C4-2B (cell line): ENCODE measurements at regions not wholly inside any gene's neighbourhood (a gene's known extent, or its start where the extent isn't known, plus 50 kb on each side); places are given as distances from the start of the nearest gene placed in this dataset.
"Not testable (repeated sequence)": the region's sequence is repeated elsewhere in the genome, so short reads cannot be mapped to it uniquely, and the experiment has no call there.

Experiments
- H3K27ac ChIP-seq: fragments of 450-650 bp; 2 replicates; pipeline ENCODE4 v1.5.1; 2017
- CTCF ChIP-seq: fragments of 450-650 bp; conservative IDR thresholded peaks from 2 replicates; pipeline ENCODE4 v1.5.1; 2017; ENCODE audit warnings: mild to moderate bottlenecking
- ZFX ChIP-seq: fragments of 450-650 bp; IDR thresholded peaks from 2 replicates; pipeline ENCODE4 v1.6.1; 2017

GRCh38 chr10:6795541-6795940, 215.5 kb upstream of the PRKCQ start:
- no peak for TF ChIP-seq ZFX
- no peak for TF ChIP-seq CTCF
- no peak overlapping the region for H3K27ac ChIP-seq

GRCh38 chr10:6794841-6795240, 214.8 kb upstream of the PRKCQ start:
- H3K27ac ChIP-seq, result not testable (repeated sequence)

GRCh38 chr10:6794441-6794840, 214.4 kb upstream of the PRKCQ start:
- TF ChIP-seq ZFX (no peak), CTCF (no peak)
- H3K27ac ChIP-seq, result no peak overlapping the region

- H3K27ac ChIP-seq, result no peak overlapping the region
- no peak for TF ChIP-seq CTCF
Measured at GRCh38 chr10:6788731-6789130, 208.7 kb upstream of the PRKCQ start.

- H3K27ac ChIP-seq, result no peak overlapping the region
- TF ChIP-seq CTCF (no peak), ZFX (no peak)
Measured at GRCh38 chr10:6788231-6788630, 208.2 kb upstream of the PRKCQ start.

GRCh38 chr10:6787718-6788117, 207.6 kb upstream of the PRKCQ start:
- no peak overlapping the region for H3K27ac ChIP-seq
- TF ChIP-seq CTCF, result no peak

GRCh38 chr10:6787091-6787490, 207.0 kb upstream of the PRKCQ start:
- TF ChIP-seq CTCF, result no peak
- no peak for TF ChIP-seq ZFX
- no peak overlapping the region for H3K27ac ChIP-seq

- H3K27ac ChIP-seq, result no peak overlapping the region
- TF ChIP-seq ZFX, result no peak
- TF ChIP-seq CTCF, result peak; percentile 55
Measured at GRCh38 chr10:6786579-6787031, 206.5 kb upstream of the PRKCQ start.

GRCh38 chr10:6784429-6784828, 204.4 kb upstream of the PRKCQ start:
- H3K27ac ChIP-seq, result not testable (repeated sequence)
